Mesendoderm (in vitro differentiated cells): ENCODE measurements at regions not wholly inside any gene's neighbourhood (a gene's known extent, or its start where the extent isn't known, plus 50 kb on each side); places are given as distances from the start of the nearest gene placed in this dataset.

Experiments used
- DNase-seq: peaks from one replicate; pipeline ENCODE4 v3.0.0; 2013
- H2AK5ac ChIP-seq: 2 replicates; pipeline ENCODE4 v1.6.1; 2013; ENCODE audit warnings: low read length, inconsistent platforms
- H2BK120ac ChIP-seq: 2 replicates; pipeline ENCODE4 v1.6.1; 2013; ENCODE audit warnings: low read depth, mild to moderate bottlenecking, low read length, moderate library complexity, mixed read lengths
- H2BK15ac ChIP-seq: replicated peaks from 2 replicates; pipeline ENCODE4 v1.6.1; 2013; ENCODE audit warnings: low read depth, mild to moderate bottlenecking, moderate library complexity
- H2BK5ac ChIP-seq: 2 replicates; pipeline ENCODE4 v1.6.1; 2013; ENCODE audit warnings: low read length, inconsistent platforms
- H3K18ac ChIP-seq: 2 replicates; pipeline ENCODE4 v1.6.1; 2013; ENCODE audit warnings: mild to moderate bottlenecking, low read length, mixed read lengths
- H3K23ac ChIP-seq: one replicate; pipeline ENCODE4 v1.6.1; 2013; ENCODE audit warnings: low read length
- H3K27ac ChIP-seq: 2 replicates; pipeline ENCODE4 v1.5.1; 2013; ENCODE audit warnings: low read depth, mild to moderate bottlenecking, inconsistent platforms, low read length, moderate library complexity
- H3K27me3 ChIP-seq: 2 replicates; pipeline ENCODE4 v1.6.1; 2013; ENCODE audit warnings: low read length, control low read depth, mild to moderate bottlenecking, inconsistent platforms; ENCODE audit not compliant: insufficient read depth, poor library complexity
- H3K36me3 ChIP-seq: 2 replicates; pipeline ENCODE4 v1.6.1; 2013; ENCODE audit warnings: low read length, inconsistent platforms; ENCODE audit not compliant: control insufficient read depth, insufficient read depth
- H3K4ac ChIP-seq: one replicate; pipeline ENCODE4 v1.6.1; 2013; ENCODE audit warnings: low read depth, mild to moderate bottlenecking, low read length, moderate library complexity
- H3K4me1 ChIP-seq: 2 replicates; pipeline ENCODE4 v1.6.1; 2013; ENCODE audit warnings: low read depth, low read length, inconsistent platforms; ENCODE audit not compliant: control insufficient read depth
- H3K4me2 ChIP-seq: 2 replicates; pipeline ENCODE4 v1.6.1; 2013; ENCODE audit warnings: low read length
- H3K4me3 ChIP-seq: 2 replicates; pipeline ENCODE4 v1.5.1; 2013; ENCODE audit warnings: mild to moderate bottlenecking, low read length
- H3K56ac ChIP-seq: one replicate; pipeline ENCODE4 v1.6.1; 2013; ENCODE audit warnings: low read length
- H3K79me1 ChIP-seq: 2 replicates; pipeline ENCODE4 v1.6.1; 2013; ENCODE audit warnings: low read length, inconsistent platforms
- H3K79me2 ChIP-seq: 2 replicates; pipeline ENCODE4 v1.6.1; 2013; ENCODE audit warnings: mild to moderate bottlenecking, low read length; ENCODE audit not compliant: control insufficient read depth, insufficient read depth
- H3K9ac ChIP-seq: 2 replicates; pipeline ENCODE4 v1.6.1; 2013; ENCODE audit warnings: low read length, inconsistent platforms
- H4K5ac ChIP-seq: one replicate; pipeline ENCODE4 v1.6.1; 2013; ENCODE audit warnings: low read length
- H4K8ac ChIP-seq: one replicate; pipeline ENCODE4 v1.6.1; 2013; ENCODE audit warnings: low read depth, mild to moderate bottlenecking, control low read depth, low read length, moderate library complexity
- WGBS: extraction: QIAGEN DNeasy Blood & Tissue Kit; methylation state at CpG from one replicate; pipeline ENCODE4 v1.1.7; 2013; ENCODE audit warnings: low lambda C conversion rate, missing lambda C conversion rate; ENCODE audit not compliant: insufficient coverage; ENCODE audit errors: extremely low coverage; 5-methylcytosine and 5-hydroxymethylcytosine counted together

DNA sequence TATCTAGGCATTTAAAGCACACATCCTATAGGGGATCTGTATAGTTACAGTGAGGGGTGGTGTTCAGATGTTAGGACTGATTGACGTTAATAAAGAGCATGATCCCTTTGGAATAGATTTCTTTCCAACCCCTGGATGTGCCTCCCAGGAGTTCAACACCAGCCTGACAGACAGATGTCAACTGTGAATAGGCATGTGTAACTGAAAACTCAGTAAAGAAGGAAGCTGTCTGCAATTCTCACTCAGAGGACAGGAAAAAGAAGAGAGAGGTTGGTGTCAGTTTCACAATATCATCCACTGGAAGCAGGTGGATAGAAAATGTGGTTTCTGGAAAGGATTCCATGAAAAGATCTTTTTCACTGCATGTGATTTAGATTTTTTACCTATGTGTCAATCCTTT, 396.3 kb downstream of the NSUN3 start:
- H4K5ac ChIP-seq = no peak overlapping the region
- no peak overlapping the region for H3K56ac ChIP-seq
- H4K8ac ChIP-seq = no peak overlapping the region
- no peak overlapping the region for H3K4me3 ChIP-seq
- no peak overlapping the region for H3K23ac ChIP-seq
- H3K79me2 ChIP-seq = no peaks in the 10 kb centered on the region
- no peak overlapping the region for H2BK5ac ChIP-seq
- H3K36me3 ChIP-seq = no peaks in the 10 kb centered on the region
- no peak overlapping the region for H3K18ac ChIP-seq
- H3K27me3 ChIP-seq = no peaks in the 10 kb centered on the region
- no peaks in the 10 kb centered on the region for H3K79me1 ChIP-seq
- no peak overlapping the region for H3K4me2 ChIP-seq
- WGBS = no CpG with 5 or more reads among the region's 1 CpG
- no peak overlapping the region for H2AK5ac ChIP-seq
- no peak overlapping the region for H3K9ac ChIP-seq
- H2BK15ac ChIP-seq = no peak overlapping the region
- no peak overlapping the region for H3K4ac ChIP-seq
- DNase-seq = no peak
- H3K27ac ChIP-seq = no peak overlapping the region
- no peaks in the 10 kb centered on the region for H3K4me1 ChIP-seq
- H2BK120ac ChIP-seq = no peak overlapping the region

DNA sequence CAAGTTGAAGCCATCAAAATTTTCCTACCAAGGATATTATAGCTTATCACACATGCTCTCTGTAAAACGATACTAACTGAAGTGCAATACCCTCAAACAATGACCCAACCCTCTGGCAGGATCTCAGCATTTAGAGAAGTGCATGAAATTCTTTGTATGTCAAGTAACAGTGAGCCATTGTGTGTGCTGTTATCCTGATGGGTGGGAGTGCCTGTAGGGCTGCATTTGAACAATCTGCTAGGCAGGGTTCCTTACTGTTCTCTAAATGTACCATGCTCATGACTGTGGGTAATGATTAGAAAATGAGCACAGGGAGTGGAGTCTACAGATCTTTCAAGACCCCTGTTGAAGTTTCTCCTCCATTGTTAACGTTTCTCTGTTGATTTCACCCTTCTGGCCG, 398.1 kb downstream of the NSUN3 start:
- no peak overlapping the region for H2BK5ac ChIP-seq
- DNase-seq = peak; percentile 66
- H3K56ac ChIP-seq = no peak overlapping the region
- peak overlapping the region; percentile 60 for H3K18ac ChIP-seq
- WGBS = no CpG with 5 or more reads among the region's 3 CpGs
- no peaks in the 10 kb centered on the region for H3K79me1 ChIP-seq
- H3K4me1 ChIP-seq = no peaks in the 10 kb centered on the region
- no peak overlapping the region for H2BK120ac ChIP-seq
- no peak overlapping the region for H2BK15ac ChIP-seq
- H2AK5ac ChIP-seq = no peak overlapping the region
- no peak overlapping the region for H3K23ac ChIP-seq
- no peaks in the 10 kb centered on the region for H3K79me2 ChIP-seq
- no peaks in the 10 kb centered on the region for H3K36me3 ChIP-seq
- H3K4ac ChIP-seq = no peak overlapping the region
- H3K4me3 ChIP-seq = no peak overlapping the region
- H4K8ac ChIP-seq = peak overlapping the region; percentile 56
- no peak overlapping the region for H3K27ac ChIP-seq
- H3K27me3 ChIP-seq = no peaks in the 10 kb centered on the region
- H3K9ac ChIP-seq = no peak overlapping the region
- no peak overlapping the region for H3K4me2 ChIP-seq
- no peak overlapping the region for H4K5ac ChIP-seq

DNA sequence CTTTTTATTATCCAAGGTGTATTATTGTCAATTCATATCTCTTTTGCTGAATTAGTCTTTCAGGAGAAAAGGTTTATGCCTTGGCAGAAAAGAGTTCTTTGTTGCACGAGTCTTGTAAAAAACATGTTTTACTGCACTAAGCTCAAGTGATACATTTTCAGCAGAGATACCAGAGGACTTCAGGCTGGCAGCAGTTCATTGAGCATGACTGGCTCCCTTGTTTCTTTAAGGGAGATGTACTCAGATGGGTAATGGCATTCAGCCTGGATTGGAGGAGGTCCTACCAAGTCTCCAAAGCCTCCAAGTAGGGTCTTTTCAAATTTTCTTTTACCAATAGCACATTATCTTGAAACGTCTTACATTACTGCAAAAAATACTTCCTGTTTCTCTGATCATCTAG, 400.1 kb downstream of the NSUN3 start:
- H2BK120ac ChIP-seq = no peak overlapping the region
- no peak for DNase-seq
- no peak overlapping the region for H3K9ac ChIP-seq
- no peak overlapping the region for H3K23ac ChIP-seq
- no CpG with 5 or more reads among the region's 2 CpGs for WGBS
- no peaks in the 10 kb centered on the region for H3K4me1 ChIP-seq
- H3K79me1 ChIP-seq = no peaks in the 10 kb centered on the region
- peak overlapping the region; percentile 55 for H3K4ac ChIP-seq
- no peak overlapping the region for H3K18ac ChIP-seq
- no peak overlapping the region for H2AK5ac ChIP-seq
- no peak overlapping the region for H4K5ac ChIP-seq
- H3K79me2 ChIP-seq = no peaks in the 10 kb centered on the region
- no peak overlapping the region for H3K27ac ChIP-seq
- H3K36me3 ChIP-seq = no peaks in the 10 kb centered on the region
- no peaks in the 10 kb centered on the region for H3K27me3 ChIP-seq
- peak overlapping the region; percentile 31 for H3K56ac ChIP-seq
- H3K4me2 ChIP-seq = no peak overlapping the region
- peak overlapping the region; percentile 19 for H2BK15ac ChIP-seq
- H2BK5ac ChIP-seq = no peak overlapping the region
- H4K8ac ChIP-seq = no peak overlapping the region
- no peak overlapping the region for H3K4me3 ChIP-seq

DNA sequence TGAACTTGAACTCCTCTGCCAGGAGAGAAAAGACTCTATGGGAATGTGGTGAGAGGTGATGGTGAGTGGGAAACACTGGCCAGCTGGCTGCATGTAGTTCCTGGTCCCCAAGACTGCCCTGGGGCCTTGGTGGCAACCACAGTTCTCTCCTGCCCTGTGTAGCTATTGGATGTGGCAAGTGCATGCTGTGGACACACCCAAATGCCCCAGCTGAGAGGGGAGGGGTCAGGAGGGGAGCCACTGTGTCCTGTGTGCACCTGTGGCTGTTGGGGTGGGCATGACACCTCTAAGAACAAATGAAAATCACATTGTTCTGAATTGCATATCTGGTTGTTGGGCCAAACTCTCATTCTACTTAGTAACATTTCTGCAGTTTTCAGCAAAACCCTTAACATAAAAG, 409.6 kb downstream of the NSUN3 start:
- no peak overlapping the region for H2BK120ac ChIP-seq
- no peak for DNase-seq
- peak overlapping the region; percentile 30 for H3K56ac ChIP-seq
- H2BK5ac ChIP-seq = peak overlapping the region; percentile 30
- H3K4ac ChIP-seq = no peak overlapping the region
- no peaks in the 10 kb centered on the region for H3K79me1 ChIP-seq
- H3K9ac ChIP-seq = no peak overlapping the region
- no peak overlapping the region for H3K4me2 ChIP-seq
- H3K4me1 ChIP-seq = peaks cover 3% of the 10 kb centered on the region
- no peak overlapping the region for H2BK15ac ChIP-seq
- H4K8ac ChIP-seq = no peak overlapping the region
- peak overlapping the region; percentile 47 for H3K27ac ChIP-seq
- H4K5ac ChIP-seq = no peak overlapping the region
- no peaks in the 10 kb centered on the region for H3K36me3 ChIP-seq
- peak overlapping the region; percentile 47 for H2AK5ac ChIP-seq
- no peak overlapping the region for H3K4me3 ChIP-seq
- no peak overlapping the region for H3K18ac ChIP-seq
- H3K27me3 ChIP-seq = no peaks in the 10 kb centered on the region
- H3K79me2 ChIP-seq = no peaks in the 10 kb centered on the region
- H3K23ac ChIP-seq = no peak overlapping the region

DNA sequence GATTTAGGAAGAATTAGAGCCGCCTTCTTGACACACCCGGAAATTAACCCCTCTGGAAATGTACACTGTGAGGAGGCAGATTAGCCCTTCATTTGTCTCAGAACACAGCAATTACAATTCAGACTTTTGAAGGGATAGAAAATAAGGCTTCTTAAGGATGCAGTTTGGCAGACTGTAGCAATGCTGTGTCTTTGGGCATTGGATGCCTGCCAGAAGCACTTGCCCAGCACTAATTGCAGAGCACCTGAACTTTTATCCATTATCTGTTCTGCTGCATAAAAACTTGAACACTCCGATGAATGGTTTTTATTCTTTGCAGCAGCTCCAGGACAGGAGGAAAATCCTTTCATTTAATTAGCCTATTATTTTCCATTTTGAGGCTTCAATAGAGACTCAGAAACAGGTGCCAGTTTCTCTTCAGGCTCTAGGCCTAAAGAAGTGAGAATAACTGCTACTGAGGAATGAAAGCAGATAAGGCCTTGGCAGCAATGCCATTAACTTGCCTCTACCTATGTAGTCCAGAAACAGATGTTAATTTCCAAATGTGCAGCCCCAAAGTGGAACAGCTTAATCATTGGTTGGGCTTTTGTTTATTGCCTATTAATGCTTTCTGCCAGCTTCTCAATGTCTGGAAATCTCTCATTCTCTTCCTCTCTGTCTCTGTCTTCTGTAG, 418.5 kb downstream of the NSUN3 start:
- no CpG with 5 or more reads among the region's 3 CpGs for WGBS
- Histone ChIP-seq H3K79me1 (no peaks in the 10 kb centered on the region), H2BK15ac (no peak overlapping the region), H3K4me1 (no peaks in the 10 kb centered on the region), H3K4me2 (no peak overlapping the region), H4K5ac (no peak overlapping the region), H3K36me3 (no peaks in the 10 kb centered on the region), H2AK5ac (no peak overlapping the region), H3K27me3 (no peaks in the 10 kb centered on the region), H3K56ac (no peak overlapping the region), H3K27ac (no peak overlapping the region), H3K9ac (no peak overlapping the region), H3K79me2 (no peaks in the 10 kb centered on the region), H4K8ac (no peak overlapping the region), H2BK5ac (no peak overlapping the region), H3K4ac (no peak overlapping the region), H2BK120ac (no peak overlapping the region), H3K4me3 (no peak overlapping the region), H3K23ac (no peak overlapping the region), H3K18ac (no peak overlapping the region)
- no peak for DNase-seq

DNA sequence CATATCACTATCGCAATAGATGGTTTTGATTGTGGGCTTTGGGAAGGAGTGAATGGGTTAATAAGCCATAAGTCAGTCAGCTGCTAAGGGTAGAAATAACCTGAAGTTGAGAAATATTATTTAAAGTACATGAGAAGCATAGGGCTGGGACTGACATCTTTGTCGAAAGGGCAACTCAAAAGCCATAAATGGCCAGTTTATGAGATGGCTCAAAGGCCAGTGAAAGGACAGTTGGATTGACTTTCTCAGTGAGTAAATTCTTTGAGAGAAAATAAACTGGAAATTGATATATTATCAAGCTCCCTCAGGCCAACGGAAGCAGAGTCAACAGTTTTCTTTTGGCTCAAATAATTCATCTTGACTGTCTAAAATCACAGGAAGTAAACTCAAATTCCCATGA, 419.8 kb downstream of the NSUN3 start:
- no peaks in the 10 kb centered on the region for H3K27me3 ChIP-seq
- no peak overlapping the region for H3K4me3 ChIP-seq
- H3K4me1 ChIP-seq = no peaks in the 10 kb centered on the region
- no peak overlapping the region for H2AK5ac ChIP-seq
- H3K18ac ChIP-seq = no peak overlapping the region
- no peak overlapping the region for H2BK15ac ChIP-seq
- H3K9ac ChIP-seq = no peak overlapping the region
- H3K56ac ChIP-seq = no peak overlapping the region
- no peaks in the 10 kb centered on the region for H3K79me1 ChIP-seq
- no peak overlapping the region for H4K8ac ChIP-seq
- H2BK120ac ChIP-seq = no peak overlapping the region
- H3K27ac ChIP-seq = no peak overlapping the region
- no CpG with 5 or more reads among the region's 3 CpGs for WGBS
- H3K79me2 ChIP-seq = no peaks in the 10 kb centered on the region
- H2BK5ac ChIP-seq = no peak overlapping the region
- DNase-seq = no peak
- H3K4me2 ChIP-seq = no peak overlapping the region
- no peak overlapping the region for H4K5ac ChIP-seq
- H3K23ac ChIP-seq = no peak overlapping the region
- no peak overlapping the region for H3K4ac ChIP-seq
- H3K36me3 ChIP-seq = no peaks in the 10 kb centered on the region
